CD4-positive, alpha-beta T cell treated with Interleukin-6 at 100 ng/mL for 8 hours (primary cell): ENCODE measurements at regions not wholly inside any gene's neighbourhood (a gene's known extent, or its start where the extent isn't known, plus 50 kb on each side); places are given as distances from the start of the nearest gene placed in this dataset.
"Not testable (repeated sequence)": the region's sequence is repeated elsewhere in the genome, so short reads cannot be mapped to it uniquely, and the experiment has no call there.

Source experiments
- DNase-seq: peaks from one replicate; pipeline ENCODE4 v3.0.0-alpha.2; 2020; ENCODE audit warnings: mixed read lengths, low spot score

- DNase-seq, result no peak
Measured at GRCh38 chr13:76339649-76340048, 546.6 kb downstream of the KCTD12 start.

- DNase-seq, result no peak
Measured at GRCh38 chr13:76338003-76338402, 548.2 kb downstream of the KCTD12 start.

GRCh38 chr13:76336889-76337844, 549.0 kb downstream of the KCTD12 start:
- DNase-seq, result no peak

- no peak for DNase-seq
Measured at GRCh38 chr13:76335463-76335862, 550.7 kb downstream of the KCTD12 start.

- no peak for DNase-seq
Measured at GRCh38 chr13:76331943-76332712, 554.1 kb downstream of the KCTD12 start.

- DNase-seq, result no peak
Measured at GRCh38 chr13:76330761-76331160, 555.4 kb downstream of the KCTD12 start.

- no peak for DNase-seq
Measured at GRCh38 chr13:76329866-76330580, 556.2 kb downstream of the KCTD12 start.

- DNase-seq, result no peak
Measured at GRCh38 chr13:76329004-76329403, 557.2 kb downstream of the KCTD12 start.

- no peak for DNase-seq
Measured at GRCh38 chr13:76326343-76326742, 559.9 kb downstream of the KCTD12 start.

GRCh38 chr13:76319921-76320320, 566.3 kb downstream of the KCTD12 start:
- DNase-seq, result no peak

GRCh38 chr13:76316998-76317527, 569.1 kb downstream of the KCTD12 start:
- DNase-seq, result no peak

- no peak for DNase-seq
Measured at GRCh38 chr13:76314495-76314894, 571.7 kb downstream of the KCTD12 start.

GRCh38 chr13:76307142-76307541, 579.1 kb downstream of the KCTD12 start:
- DNase-seq, result no peak

- no peak for DNase-seq
Measured at GRCh38 chr13:76300688-76301087, 585.5 kb downstream of the KCTD12 start.

GRCh38 chr13:76297331-76297730, 588.9 kb downstream of the KCTD12 start:
- DNase-seq, result no peak

GRCh38 chr13:76296751-76297150, 589.5 kb downstream of the KCTD12 start:
- DNase-seq, result no peak

GRCh38 chr13:76295020-76295419, 591.2 kb downstream of the KCTD12 start:
- not testable (repeated sequence) for DNase-seq

GRCh38 chr13:76293751-76294150, 592.5 kb downstream of the KCTD12 start:
- no peak for DNase-seq

- DNase-seq, result no peak
Measured at GRCh38 chr13:76293346-76293745, 592.9 kb downstream of the KCTD12 start.

GRCh38 chr13:76292726-76293125, 593.5 kb downstream of the KCTD12 start:
- DNase-seq, result no peak

GRCh38 chr13:76292031-76292430, 594.2 kb downstream of the KCTD12 start:
- no peak for DNase-seq

GRCh38 chr13:76289558-76289957, 596.6 kb downstream of the KCTD12 start:
- no peak for DNase-seq
